HepG2 (cell line): ENCODE measurements at regions not wholly inside any gene's neighbourhood (a gene's known extent, or its start where the extent isn't known, plus 50 kb on each side); places are given as distances from the start of the nearest gene placed in this dataset.

Experiments used
- FOXA1 ChIP-seq, 2 experiments: fragments of 450-650 bp in 1 of 2; sonication (generic) in 1 of 2; formaldehyde crosslinking in 1 of 2; IDR thresholded peaks; 2 replicates each; pipeline versions ENCODE4 v1.4.0 to v1.6.1; 2016 to 2020; ENCODE audit warnings: missing genetic modification reagents in 1 of 2
- FOXA3 ChIP-seq: IDR thresholded peaks from 2 replicates; pipeline ENCODE4 v1.6.1; 2016; ENCODE audit warnings: missing genetic modification reagents, missing compliant biosample characterization
- FOXJ3 ChIP-seq: sonication (generic); formaldehyde crosslinking; IDR thresholded peaks from 2 replicates; pipeline ENCODE4 v1.4.0; 2020; ENCODE audit warnings: missing genetic modification reagents, mild to moderate bottlenecking, borderline replicate concordance
- MLXIP ChIP-seq: sonication (generic); formaldehyde crosslinking; IDR thresholded peaks from 2 replicates; pipeline ENCODE4 v1.9.0; 2021; ENCODE audit warnings: missing genetic modification reagents, borderline replicate concordance
- NR3C1 ChIP-seq: sonication (generic); formaldehyde crosslinking; IDR thresholded peaks from 2 replicates; pipeline ENCODE4 v1.4.0; 2020; ENCODE audit warnings: missing genetic modification reagents
- YEATS2 ChIP-seq: sonication (generic); formaldehyde crosslinking; IDR thresholded peaks from 2 replicates; pipeline ENCODE4 v1.4.0; 2020; ENCODE audit warnings: missing genetic modification reagents, borderline replicate concordance
- ZBTB1 ChIP-seq: sonication (generic); formaldehyde crosslinking; IDR thresholded peaks from 2 replicates; pipeline ENCODE4 v1.4.0; 2020; ENCODE audit warnings: missing genetic modification reagents, borderline replicate concordance
- ZBTB14 ChIP-seq: sonication (generic); formaldehyde crosslinking; IDR thresholded peaks from 2 replicates; pipeline ENCODE4 v1.4.0; 2020; ENCODE audit warnings: missing genetic modification reagents
- ZHX1 ChIP-seq: sonication (generic); formaldehyde crosslinking; IDR thresholded peaks from 2 replicates; pipeline ENCODE4 v1.8.1; 2022; ENCODE audit warnings: low read depth, mild to moderate bottlenecking, missing genetic modification reagents
- ZNF329 ChIP-seq: sonication (generic); formaldehyde crosslinking; IDR thresholded peaks from 2 replicates; pipeline ENCODE4 v1.9.0; 2021; ENCODE audit warnings: low read depth, mild to moderate bottlenecking, missing genetic modification reagents
- ZNF577 ChIP-seq: sonication (generic); formaldehyde crosslinking; IDR thresholded peaks from 2 replicates; pipeline ENCODE4 v1.4.0; 2020; ENCODE audit warnings: mild to moderate bottlenecking, low read depth, missing genetic modification reagents, borderline replicate concordance

- TF ChIP-seq NR3C1 (no peak), FOXA1 (IDR thresholded peaks at IDR 0.05) (peak; percentile 81), FOXA1 (CRISPR knock-in tag; IDR thresholded peaks at IDR 0.05) (peak; percentile 53; the same call in 1 of the 2 replicates), ZHX1 (CRISPR knock-in tag) (no peak), ZBTB1 (CRISPR knock-in tag) (no peak), MLXIP (CRISPR knock-in tag) (no peak), YEATS2 (CRISPR knock-in tag) (no peak), FOXJ3 (no peak), ZNF329 (no peak), ZBTB14 (no peak), FOXA3 (peak; percentile 66), ZNF577 (CRISPR knock-in tag) (no peak)
- TF ChIP-seq, all 625 proteins: peak for 7
Measured at GRCh38 chr9:85408494-85408893, 333.3 kb downstream of the AGTPBP1 start (continued).
